ENCODE measurements at regions not wholly inside any gene's neighbourhood (a gene's known extent, or its start where the extent isn't known, plus 50 kb on each side); places are given as distances from the start of the nearest gene placed in this dataset.
A peak's percentile ranks its signal among the peaks of the same experiment; 100 is the strongest.
"Not testable (repeated sequence)": the region's sequence is repeated elsewhere in the genome, so short reads cannot be mapped to it uniquely, and the experiment has no call there.

DNA sequence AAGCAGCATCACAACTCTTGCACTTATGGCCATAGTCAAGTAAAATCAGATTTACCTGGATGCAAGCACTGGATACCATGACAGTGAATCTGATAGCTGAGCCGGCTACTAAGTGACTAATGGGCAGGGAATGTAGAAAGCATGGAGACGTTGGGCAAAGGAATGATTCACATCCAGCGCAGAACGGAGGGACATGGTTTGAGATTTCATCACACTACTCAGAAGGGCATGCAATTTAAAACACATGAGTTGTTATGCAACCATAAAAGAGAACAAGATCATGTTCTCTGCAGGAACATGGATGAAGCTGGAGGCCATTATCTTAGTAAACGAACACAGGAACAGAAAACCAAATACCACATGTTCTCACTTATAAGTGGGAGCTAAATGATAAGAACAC lies 169.1 kb upstream of the PIK3R1 start:
- Histone ChIP-seq H3K4me1 (ENCODE audit: insufficient read depth) (no peaks in the 10 kb centered on the region), H3K4me3 (ENCODE audit: low read depth, low read length) (no peak overlapping the region), H3K27ac (ENCODE audit: low read depth) (no peak overlapping the region), H3K36me3 (ENCODE audit: insufficient read depth) (no peaks in the 10 kb centered on the region)
- no peak for DNase-seq (ENCODE audit: extremely low spot score)
- 62% methylated on average over 5 of the region's 5 CpGs for WGBS

DNA sequence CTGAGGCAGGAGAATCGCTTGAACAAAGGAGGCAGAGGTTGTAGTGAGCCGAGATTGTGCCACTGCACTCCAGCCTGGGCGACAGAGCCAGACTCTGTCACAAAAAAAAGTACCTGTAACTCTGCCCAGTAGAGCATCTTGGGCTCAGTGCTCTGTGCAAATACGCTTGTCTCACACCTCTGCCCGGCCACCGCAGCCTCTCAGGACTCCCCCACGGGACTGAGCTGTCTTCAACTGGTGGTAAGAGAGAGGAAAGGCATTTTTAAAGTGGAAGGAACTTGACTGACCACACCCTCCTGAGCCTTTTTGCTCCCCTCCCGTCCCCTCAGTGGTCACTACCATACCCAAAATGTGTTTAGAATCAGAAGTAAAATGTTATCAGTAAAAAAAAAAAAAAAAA lies 174.3 kb upstream of the PIK3R1 start:
- no peaks in the 10 kb centered on the region for H3K36me3 ChIP-seq (ENCODE audit: insufficient read depth)
- no peaks in the 10 kb centered on the region for H3K4me1 ChIP-seq (ENCODE audit: insufficient read depth)
- no peak overlapping the region for H3K4me3 ChIP-seq (ENCODE audit: low read depth, low read length)
- WGBS: 77% methylated on average over 8 of the region's 8 CpGs
- no peak for DNase-seq (ENCODE audit: extremely low spot score)
- H3K27ac ChIP-seq (ENCODE audit: low read depth): no peak overlapping the region

DNA sequence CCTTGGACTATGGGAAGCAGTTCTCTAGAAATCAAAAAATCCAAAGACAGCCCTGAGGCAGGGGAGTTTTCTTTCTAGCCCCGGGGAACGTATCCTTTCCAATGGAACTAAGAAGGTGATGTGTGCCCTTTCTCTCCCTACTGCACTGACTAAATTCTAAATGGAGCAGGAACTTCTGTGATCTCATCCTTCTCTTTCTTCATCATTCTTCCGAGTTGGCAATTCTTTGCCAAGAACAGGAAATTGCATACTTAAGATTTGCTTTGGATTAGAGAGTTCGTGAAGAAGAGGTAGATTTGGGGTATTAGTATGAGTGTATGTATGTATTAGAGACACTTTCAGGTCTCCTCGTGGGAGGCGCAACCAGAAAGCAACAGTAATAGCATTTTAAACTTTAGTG lies 178.0 kb upstream of the PIK3R1 start:
- Histone ChIP-seq H3K4me1 (ENCODE audit: insufficient read depth) (no peaks in the 10 kb centered on the region), H3K27ac (ENCODE audit: low read depth) (no peak overlapping the region), H3K4me3 (ENCODE audit: low read depth, low read length) (no peak overlapping the region), H3K36me3 (ENCODE audit: insufficient read depth) (no peaks in the 10 kb centered on the region)
- 84% methylated on average over 6 of the region's 6 CpGs for WGBS
- no peak for DNase-seq (ENCODE audit: extremely low spot score)

DNA sequence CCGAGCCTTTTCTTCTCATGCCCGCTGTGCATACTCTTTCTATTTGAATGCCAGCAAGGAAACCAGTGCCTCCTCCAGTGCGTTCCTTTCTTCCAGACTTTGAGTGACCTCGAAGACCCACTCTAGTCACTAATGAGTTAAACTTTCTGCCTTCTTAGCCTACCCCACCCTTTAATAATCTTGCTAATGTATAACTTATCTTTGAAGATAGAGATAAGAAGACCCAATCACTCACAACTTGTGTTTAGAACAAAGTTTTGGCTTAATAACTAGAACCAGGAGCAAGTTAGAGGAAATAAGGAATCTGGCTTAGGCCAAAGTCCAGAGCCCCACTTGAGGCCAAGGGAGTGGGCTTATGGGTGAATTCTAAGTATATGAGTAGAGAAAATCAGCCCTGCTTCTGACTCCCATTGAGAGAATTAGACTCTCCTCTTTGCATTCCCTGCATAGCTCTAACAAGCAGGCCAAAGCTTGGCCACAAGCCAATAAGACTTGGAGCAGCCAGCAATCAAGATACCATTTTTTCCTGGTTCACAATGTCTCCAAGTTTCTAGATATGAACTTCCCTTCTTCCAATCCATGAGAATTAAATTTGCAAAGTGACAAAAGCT lies 181.5 kb upstream of the PIK3R1 start:
- DNase-seq (ENCODE audit: extremely low spot score): no peak
- Histone ChIP-seq H3K4me3 (ENCODE audit: low read depth, low read length) (no peak overlapping the region), H3K4me1 (ENCODE audit: insufficient read depth) (no peaks in the 10 kb centered on the region), H3K27ac (ENCODE audit: low read depth) (no peak overlapping the region), H3K36me3 (ENCODE audit: insufficient read depth) (no peaks in the 10 kb centered on the region)
- 86% methylated on average over 4 of the region's 4 CpGs for WGBS

DNA sequence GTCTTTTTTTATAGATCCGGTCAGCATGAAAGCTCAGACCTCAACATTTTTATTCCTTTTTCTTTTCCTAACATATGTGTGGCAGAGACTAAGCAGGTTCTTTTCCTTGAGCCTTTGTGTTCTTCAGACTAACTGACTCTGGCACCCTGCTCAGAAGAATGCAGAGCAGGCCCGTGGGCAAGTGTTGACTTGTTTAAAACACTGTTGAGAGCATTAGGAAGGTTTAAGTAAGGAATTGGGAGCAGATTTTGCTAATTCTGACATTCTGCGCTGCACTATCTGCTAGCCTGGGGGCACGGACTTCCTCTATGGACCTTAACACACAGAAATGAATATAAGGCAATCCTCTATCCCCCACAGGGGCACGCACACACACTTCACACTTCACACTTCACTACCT lies 182.5 kb upstream of the PIK3R1 start:
- H3K4me1 ChIP-seq (ENCODE audit: insufficient read depth): peaks cover 2% of the 10 kb centered on the region
- DNase-seq (ENCODE audit: extremely low spot score): no peak
- no peak overlapping the region for H3K4me3 ChIP-seq (ENCODE audit: low read depth, low read length)
- WGBS: 71% methylated on average over 5 of the region's 5 CpGs
- H3K36me3 ChIP-seq (ENCODE audit: insufficient read depth): no peaks in the 10 kb centered on the region
- no peak overlapping the region for H3K27ac ChIP-seq (ENCODE audit: low read depth)

DNA sequence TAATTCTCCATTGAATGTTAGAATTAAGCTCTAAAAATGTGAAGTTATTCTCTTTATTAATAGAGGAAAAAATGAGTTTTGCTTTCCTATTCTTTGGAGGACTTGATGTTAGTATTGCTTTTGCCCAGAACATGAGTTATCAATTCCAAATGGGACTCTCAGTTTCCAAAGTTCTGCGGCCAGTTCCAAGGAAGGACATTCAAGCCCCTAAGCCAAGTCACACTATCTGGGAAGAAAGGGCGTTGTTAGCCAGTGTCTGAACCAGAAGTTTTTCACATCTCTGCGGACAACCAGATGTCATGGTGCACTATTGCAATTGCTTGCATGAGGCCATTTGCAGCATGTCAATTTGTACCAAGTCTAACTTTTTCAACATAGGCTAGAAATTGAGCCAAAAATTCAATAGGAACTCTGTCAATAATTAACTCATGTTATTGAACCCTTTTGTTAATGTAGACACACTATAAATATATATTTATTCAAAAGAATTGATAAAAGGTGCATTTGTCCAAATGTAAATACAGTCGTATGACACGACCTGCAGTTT lies 183.3 kb upstream of the PIK3R1 start:
- no peak for DNase-seq (ENCODE audit: extremely low spot score)
- Histone ChIP-seq H3K4me3 (ENCODE audit: low read depth, low read length) (no peak overlapping the region), H3K27ac (ENCODE audit: low read depth) (no peak overlapping the region), H3K36me3 (ENCODE audit: insufficient read depth) (no peaks in the 10 kb centered on the region), H3K4me1 (ENCODE audit: insufficient read depth) (peaks cover 2% of the 10 kb centered on the region)
- WGBS: 82% methylated on average over 5 of the region's 5 CpGs

DNA sequence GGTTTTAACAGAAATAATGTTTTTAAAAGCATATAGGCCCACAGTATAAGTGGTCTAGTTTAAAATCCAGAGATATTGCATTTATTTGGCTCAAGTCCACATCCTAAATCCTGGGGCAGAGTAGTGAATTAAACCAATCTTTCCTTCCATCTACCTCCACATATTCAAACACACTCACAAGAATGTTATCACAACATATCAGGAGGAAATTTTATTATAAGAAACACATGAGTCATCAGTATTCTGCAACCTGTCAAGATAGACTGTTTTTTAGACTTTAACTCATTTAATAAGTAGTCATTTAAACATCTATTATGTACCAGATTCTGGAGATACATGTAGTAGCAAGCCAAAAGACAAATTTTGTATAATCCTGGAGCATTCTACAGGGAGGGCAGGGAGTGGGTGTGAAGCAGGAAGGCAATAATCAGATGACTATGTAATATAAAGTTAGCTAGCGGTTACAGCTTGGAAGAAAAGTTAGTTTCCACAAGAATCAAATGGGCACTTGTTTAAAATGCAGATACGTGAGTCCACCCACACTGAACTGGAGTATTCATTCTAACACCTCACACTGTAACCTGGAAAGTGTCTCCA lies 187.3 kb upstream of the PIK3R1 start:
- WGBS: 56% methylated on average over 2 of the region's 2 CpGs
- Histone ChIP-seq H3K4me1 (ENCODE audit: insufficient read depth) (peaks cover 2% of the 10 kb centered on the region), H3K27ac (ENCODE audit: low read depth) (no peak overlapping the region)

DNA sequence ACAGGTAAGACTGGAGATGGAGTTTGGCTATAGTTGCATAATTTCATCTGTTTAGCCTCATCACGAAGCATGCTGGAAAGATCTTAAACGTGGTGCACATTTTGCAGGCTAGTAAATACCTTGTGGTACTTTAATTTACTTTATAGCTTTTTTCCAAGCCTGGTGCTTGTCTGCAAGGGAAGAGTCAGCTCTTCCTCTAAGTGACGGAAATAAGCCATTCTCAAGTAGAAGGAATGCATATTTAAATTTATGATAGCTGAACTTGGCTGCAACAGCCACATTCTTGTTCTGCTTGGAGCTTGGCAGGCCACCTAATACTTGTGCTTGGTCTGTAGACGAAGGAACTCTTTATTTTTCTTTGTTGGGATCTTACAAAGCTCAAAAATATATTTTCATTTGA lies 188.0 kb upstream of the PIK3R1 start:
- 15% methylated on average over 4 of the region's 4 CpGs for WGBS
- Histone ChIP-seq H3K27ac (ENCODE audit: low read depth) (no peak overlapping the region), H3K4me1 (ENCODE audit: insufficient read depth) (peaks cover 2% of the 10 kb centered on the region), H3K36me3 (ENCODE audit: insufficient read depth) (no peaks in the 10 kb centered on the region), H3K4me3 (ENCODE audit: low read depth, low read length) (no peak overlapping the region)
- DNase-seq (ENCODE audit: extremely low spot score): peak; percentile 53

More for the DNA sequence above, 187.3 kb upstream of the PIK3R1 start:
- no peak for DNase-seq (ENCODE audit: extremely low spot score)
- Histone ChIP-seq H3K4me3 (ENCODE audit: low read depth, low read length) (no peak overlapping the region), H3K36me3 (ENCODE audit: insufficient read depth) (no peaks in the 10 kb centered on the region)

DNA sequence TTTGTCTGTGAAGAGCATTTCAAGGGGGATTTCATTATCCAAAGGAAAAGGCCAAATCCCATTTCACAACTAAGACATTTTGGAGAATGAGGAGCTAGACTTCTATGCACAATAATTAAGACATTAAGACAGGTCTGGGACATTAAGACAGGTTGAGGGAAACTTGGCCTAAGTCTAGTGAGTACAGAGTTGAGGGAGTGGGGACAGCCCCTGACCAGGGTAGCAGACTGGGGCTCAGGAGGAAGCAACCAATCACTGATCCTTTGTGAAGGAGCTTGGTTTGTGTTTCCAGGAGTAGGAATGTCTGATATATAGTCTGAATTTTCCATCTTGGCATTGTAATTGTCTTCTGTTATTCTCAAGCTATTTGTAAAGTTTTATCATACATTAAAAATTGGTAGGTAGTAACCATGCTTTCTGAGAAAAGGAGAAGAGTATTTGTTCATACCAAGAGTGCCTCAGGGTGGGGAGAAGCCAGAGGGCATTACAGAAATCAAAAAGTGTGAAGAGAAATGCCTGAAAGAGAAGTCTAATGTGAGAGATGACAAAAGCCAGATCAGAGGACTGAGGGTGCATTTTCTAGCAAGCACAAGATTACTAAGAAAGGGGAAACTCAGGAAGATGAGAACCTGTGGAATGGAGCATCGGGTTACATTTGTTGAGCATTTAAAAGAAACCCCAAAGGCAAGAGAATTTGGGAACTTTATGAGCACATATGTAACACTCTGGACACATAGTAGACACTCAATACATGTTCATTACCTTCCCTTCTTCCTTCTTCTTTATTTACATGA lies 189.3 kb upstream of the PIK3R1 start:
- DNase-seq (ENCODE audit: extremely low spot score): no peak
- WGBS: 74% methylated on average over 1 of the region's 1 CpG
- no peak overlapping the region for H3K4me3 ChIP-seq (ENCODE audit: low read depth, low read length)
- H3K4me1 ChIP-seq (ENCODE audit: insufficient read depth): peaks cover 2% of the 10 kb centered on the region
- H3K27ac ChIP-seq (ENCODE audit: low read depth): no peak overlapping the region
- H3K36me3 ChIP-seq (ENCODE audit: insufficient read depth): no peaks in the 10 kb centered on the region

DNA sequence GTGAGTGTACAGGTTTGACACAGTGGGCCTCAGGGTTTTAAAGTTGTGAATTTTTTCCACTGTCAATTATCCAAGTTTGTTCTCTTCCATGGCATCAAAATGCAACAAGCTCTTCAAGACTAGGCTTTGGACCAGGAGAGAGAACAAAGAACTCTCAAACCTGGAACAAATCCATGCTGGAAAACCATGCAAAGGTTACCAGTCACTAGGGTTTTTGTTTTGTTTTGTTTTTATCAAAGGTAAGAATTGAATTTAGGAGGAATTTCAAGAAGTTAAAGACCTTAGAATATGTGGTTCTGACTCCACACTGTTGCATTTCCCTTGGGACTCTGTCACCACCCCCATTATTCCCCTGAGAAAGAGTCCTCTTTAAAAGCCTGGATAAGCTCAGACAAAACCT lies 191.1 kb upstream of the PIK3R1 start:
- Histone ChIP-seq H3K27ac (ENCODE audit: low read depth) (no peak overlapping the region), H3K4me1 (ENCODE audit: insufficient read depth) (peaks cover 2% of the 10 kb centered on the region), H3K4me3 (ENCODE audit: low read depth, low read length) (no peak overlapping the region), H3K36me3 (ENCODE audit: insufficient read depth) (no peaks in the 10 kb centered on the region)
- DNase-seq (ENCODE audit: extremely low spot score): no peak

DNA sequence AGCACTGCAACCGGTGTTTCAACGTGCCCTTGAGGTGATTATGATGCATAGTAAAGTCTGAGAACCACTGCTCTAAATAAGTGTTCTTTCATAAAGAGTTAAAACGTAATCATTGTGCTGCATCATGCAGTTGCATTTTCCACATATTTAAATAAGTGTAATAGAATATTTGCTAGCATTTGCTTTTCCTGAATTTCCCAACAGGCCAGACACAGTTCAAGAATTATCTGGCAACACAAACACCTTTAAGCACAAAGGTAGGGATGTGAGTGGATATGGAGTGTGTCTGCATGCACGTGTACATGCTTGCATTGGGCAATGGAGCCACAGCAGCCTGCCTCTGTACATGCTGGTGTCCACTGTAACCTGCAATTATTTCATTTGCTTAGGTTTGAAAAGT lies 193.6 kb upstream of the PIK3R1 start:
- Histone ChIP-seq H3K27ac (ENCODE audit: low read depth) (no peak overlapping the region), H3K4me3 (ENCODE audit: low read depth, low read length) (no peak overlapping the region), H3K36me3 (ENCODE audit: insufficient read depth) (no peaks in the 10 kb centered on the region), H3K4me1 (ENCODE audit: insufficient read depth) (no peaks in the 10 kb centered on the region)
- 90% methylated on average over 4 of the region's 4 CpGs for WGBS
- DNase-seq (ENCODE audit: extremely low spot score): no peak

DNA sequence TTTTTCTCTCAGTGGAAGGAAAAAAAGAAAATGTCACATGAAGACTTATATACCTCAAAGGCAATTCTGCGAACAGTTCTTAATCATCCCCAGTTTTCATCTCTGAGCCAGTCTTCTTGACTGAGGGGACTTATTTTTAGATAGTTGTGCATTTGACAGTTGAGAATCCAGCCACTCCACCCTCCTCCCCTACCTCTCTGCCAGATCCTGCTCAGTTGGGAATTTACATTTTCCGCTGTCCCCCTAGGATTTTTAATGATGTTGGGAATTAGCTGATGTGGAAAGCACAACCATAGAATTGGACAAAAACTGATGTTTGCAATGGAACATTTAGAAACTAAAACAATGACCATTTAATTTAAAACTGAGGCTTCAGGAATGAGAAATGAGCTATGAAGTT lies 194.3 kb upstream of the PIK3R1 start:
- 83% methylated on average over 2 of the region's 2 CpGs for WGBS
- no peaks in the 10 kb centered on the region for H3K4me1 ChIP-seq (ENCODE audit: insufficient read depth)
- no peak overlapping the region for H3K4me3 ChIP-seq (ENCODE audit: low read depth, low read length)
- no peak for DNase-seq (ENCODE audit: extremely low spot score)
- no peaks in the 10 kb centered on the region for H3K36me3 ChIP-seq (ENCODE audit: insufficient read depth)
- H3K27ac ChIP-seq (ENCODE audit: low read depth): no peak overlapping the region

DNA sequence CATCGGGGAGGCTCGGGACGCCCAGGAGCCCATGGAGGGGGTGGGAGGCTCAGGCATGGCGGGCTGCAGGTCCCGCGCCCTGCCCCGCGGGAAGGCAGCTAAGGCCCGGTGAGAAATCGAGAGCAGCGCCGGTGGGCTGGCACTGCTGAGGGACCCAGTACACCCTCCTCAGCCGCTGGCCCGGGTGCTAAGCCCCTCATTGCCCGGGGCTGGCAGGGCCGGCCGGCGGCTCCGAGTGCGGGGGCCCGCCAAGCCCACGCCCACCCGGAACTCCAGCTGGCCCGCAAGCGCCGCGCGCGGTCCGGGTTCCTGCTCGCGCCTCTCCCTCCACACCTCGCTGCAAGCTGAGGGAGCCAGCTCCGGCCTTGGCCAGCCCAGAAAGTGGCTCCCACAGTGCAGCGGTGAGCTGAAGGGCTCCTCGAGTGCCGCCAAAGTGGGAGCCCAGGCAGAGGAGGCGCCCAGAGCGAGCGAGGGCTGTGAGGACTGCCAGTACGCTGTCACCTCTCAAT lies 195.0 kb upstream of the PIK3R1 start:
- WGBS: 87% methylated on average over 41 of the region's 41 CpGs

More for the DNA sequence above, 195.0 kb upstream of the PIK3R1 start:
- H3K4me1 ChIP-seq (ENCODE audit: insufficient read depth); H3K4me3 ChIP-seq (ENCODE audit: low read depth, low read length); DNase-seq (ENCODE audit: extremely low spot score); H3K27ac ChIP-seq (ENCODE audit: low read depth); H3K36me3 ChIP-seq (ENCODE audit: insufficient read depth): not testable (repeated sequence)

All from urinary bladder (tissue), 3 donors.